H1 (cell line): ENCODE measurements at regions not wholly inside any gene's neighbourhood (a gene's known extent, or its start where the extent isn't known, plus 50 kb on each side); places are given as distances from the start of the nearest gene placed in this dataset.

Experiments
- CTCF ChIA-PET: fragments of 300-600 bp; sonication (Branson Sonifier 250); formaldehyde crosslinking; loops from one replicate; lab custom pipeline; 2021; ENCODE audit not compliant: partially characterized antibody; lab: Charles Lee
- POLR2A ChIA-PET: fragments of 300-600 bp; sonication (Branson Sonifier 250); formaldehyde crosslinking; loops from one replicate; lab custom pipeline; 2021; ENCODE audit warnings: inconsistent platforms; ENCODE audit not compliant: partially characterized antibody; lab: Charles Lee
- DNase-seq, 2 experiments: peaks; one replicate each; pipeline versions ENCODE4 v3.0.0 to v3.0.0-alpha.2; 2010 to 2022; ENCODE audit warnings: low spot score in 2 of 2, low read depth in 1 of 2, mixed read lengths in 1 of 2
- FAIRE-seq: peaks from 2 replicates; lab custom pipeline; 2011; peaks lifted over from hg19 to GRCh38; lab: Jason Lieb, UNC
- H2AFZ ChIP-seq: 2 replicates; pipeline ENCODE4 v1.8.1; 2012; ENCODE audit warnings: low read length, inconsistent platforms
- H2AK5ac ChIP-seq: 2 replicates; pipeline ENCODE4 v1.6.1; 2013; ENCODE audit warnings: low read depth, low read length
- H2BK120ac ChIP-seq: replicated peaks from 2 replicates; pipeline ENCODE3; 2013; ENCODE audit warnings: low read depth, low read length, inconsistent platforms
- H2BK12ac ChIP-seq: 2 replicates; pipeline ENCODE4 v1.6.1; 2013; ENCODE audit warnings: low read depth, low read length
- H2BK15ac ChIP-seq: 2 replicates; pipeline ENCODE4 v1.6.1; 2013; ENCODE audit warnings: low read length
- H2BK20ac ChIP-seq: 2 replicates; pipeline ENCODE4 v1.6.1; 2013; ENCODE audit warnings: low read length
- H2BK5ac ChIP-seq: 2 replicates; pipeline ENCODE4 v1.6.1; 2013; ENCODE audit warnings: low read depth, low read length
- H3K14ac ChIP-seq: 2 replicates; pipeline ENCODE4 v1.6.1; 2013; ENCODE audit warnings: inconsistent platforms; ENCODE audit not compliant: insufficient read length
- H3K18ac ChIP-seq: 2 replicates; pipeline ENCODE4 v1.6.1; 2013; ENCODE audit warnings: low read length; ENCODE audit errors: extremely low read depth
- H3K23ac ChIP-seq: 2 replicates; pipeline ENCODE4 v1.6.1; 2013; ENCODE audit warnings: inconsistent platforms; ENCODE audit not compliant: insufficient read length
- H3K23me2 ChIP-seq: 2 replicates; pipeline ENCODE4 v1.6.1; 2013; ENCODE audit warnings: low read depth, low read length
- H3K27ac ChIP-seq: 2 replicates; pipeline ENCODE4 v1.6.1; 2011; ENCODE audit warnings: low read depth, low read length, inconsistent platforms
- H3K27me3 ChIP-seq, 4 experiments: replicated peaks in 1 of 4; 1 replicate in 1 of 4; 2 replicates in 3 of 4; pipeline versions ENCODE4 v1.6.1 to v1.8.1; 2011 to 2013; ENCODE audit warnings: low read length in 3 of 4, mild to moderate bottlenecking in 3 of 4, inconsistent platforms in 2 of 4, mixed read lengths in 2 of 4, moderate library complexity in 1 of 4; ENCODE audit not compliant: control insufficient read depth in 3 of 4, insufficient read depth in 3 of 4; ENCODE audit errors: extremely low read depth in 1 of 4
- H3K36me3 ChIP-seq, 4 experiments: 2 replicates each; pipeline versions ENCODE4 v1.6.1 to v1.8.1; 2011 to 2013; ENCODE audit warnings: mild to moderate bottlenecking in 4 of 4, low read length in 3 of 4, moderate library complexity in 2 of 4, control low read depth in 1 of 4, inconsistent platforms in 1 of 4; ENCODE audit not compliant: insufficient read depth in 4 of 4, control insufficient read depth in 2 of 4
- H3K4ac ChIP-seq: replicated peaks from 2 replicates; pipeline ENCODE3; 2013; ENCODE audit warnings: low read length, low read depth, mixed read lengths, inconsistent platforms; ENCODE audit not compliant: insufficient read length
- H3K4me1 ChIP-seq, 4 experiments: replicated peaks in 1 of 4; 1 replicate in 1 of 4; 2 replicates in 3 of 4; pipeline versions ENCODE4 v1.6.1 to v1.8.1; 2011 to 2013; ENCODE audit warnings: low read length in 3 of 4, inconsistent platforms in 2 of 4, mixed read lengths in 1 of 4; ENCODE audit not compliant: insufficient read depth in 4 of 4, control insufficient read depth in 3 of 4
- H3K4me2 ChIP-seq, 2 experiments: 2 replicates each; pipeline versions ENCODE4 v1.6.1 to v1.8.1; 2011 to 2013; ENCODE audit warnings: low read depth in 2 of 2, low read length in 2 of 2, control low read depth in 1 of 2, inconsistent platforms in 1 of 2, mild to moderate bottlenecking in 1 of 2; ENCODE audit not compliant: insufficient read depth in 1 of 2
- H3K4me3 ChIP-seq, 4 experiments: fragments of 200-600, 300-600 bp in 1 of 4; sonication (generic), shearing (Covaris generic), sonication (Bioruptor Twin) in 1 of 4; 2 replicates each; pipeline versions ENCODE4 v1.5.1 to v1.8.1; 2011 to 2016; ENCODE audit warnings: low read length in 4 of 4, low read depth in 3 of 4, control low read depth in 2 of 4, inconsistent platforms in 2 of 4, mild to moderate bottlenecking in 2 of 4, mixed read lengths in 1 of 4, moderate library complexity in 1 of 4; ENCODE audit not compliant: insufficient read depth in 2 of 4; ENCODE audit errors: extremely low read depth in 1 of 4
- H3K56ac ChIP-seq: replicated peaks from 2 replicates; pipeline ENCODE3; 2013; ENCODE audit warnings: low read depth, mild to moderate bottlenecking, mixed read lengths, low read length, inconsistent platforms; ENCODE audit not compliant: insufficient read length
- H3K79me1 ChIP-seq: 2 replicates; pipeline ENCODE4 v1.6.1; 2013; ENCODE audit warnings: low read depth, low read length, control low read depth
- H3K79me2 ChIP-seq, 2 experiments: 2 replicates each; pipeline versions ENCODE4 v1.6.1 to v1.8.1; 2012 to 2013; ENCODE audit warnings: low read length in 2 of 2, mild to moderate bottlenecking in 2 of 2, inconsistent platforms in 1 of 2; ENCODE audit not compliant: insufficient read depth in 2 of 2, control insufficient read depth in 1 of 2
- H3K9ac ChIP-seq, 4 experiments: replicated peaks in 1 of 4; 1 replicate in 1 of 4; 2 replicates in 3 of 4; pipeline versions ENCODE4 v1.6.1 to v1.8.1; 2011 to 2013; ENCODE audit warnings: low read depth in 3 of 4, low read length in 3 of 4, control low read depth in 2 of 4, mild to moderate bottlenecking in 2 of 4, moderate library complexity in 2 of 4, inconsistent platforms in 1 of 4; ENCODE audit errors: extremely low read depth in 1 of 4
- H3K9me3 ChIP-seq, 2 experiments: 2 replicates each; pipeline versions ENCODE4 v1.6.1 to v1.8.1; 2012 to 2013; ENCODE audit warnings: mild to moderate bottlenecking in 2 of 2, moderate library complexity in 2 of 2, control low read depth in 1 of 2, inconsistent platforms in 1 of 2, low read depth in 1 of 2, low read length in 1 of 2, mixed read lengths in 1 of 2; ENCODE audit not compliant: insufficient read depth in 2 of 2
- H4K20me1 ChIP-seq, 2 experiments: replicated peaks in 1 of 2; 2 replicates each; pipeline versions ENCODE3 to v1.8.1; 2011 to 2013; ENCODE audit warnings: inconsistent platforms in 2 of 2, low read length in 2 of 2, mild to moderate bottlenecking in 1 of 2; ENCODE audit not compliant: insufficient read depth in 2 of 2, control insufficient read depth in 1 of 2
- H4K5ac ChIP-seq: 2 replicates; pipeline ENCODE4 v1.6.1; 2013; ENCODE audit warnings: low read length, low read depth, mixed read lengths, inconsistent platforms; ENCODE audit not compliant: insufficient read length
- H4K8ac ChIP-seq: 2 replicates; pipeline ENCODE4 v1.8.0; 2013; ENCODE audit warnings: mild to moderate bottlenecking, moderate library complexity, low read length, inconsistent platforms; ENCODE audit not compliant: insufficient read depth; ENCODE audit errors: extremely low read depth
- H4K91ac ChIP-seq: replicated peaks from 2 replicates; pipeline ENCODE3; 2013; ENCODE audit warnings: low read length, mixed read lengths, inconsistent platforms; ENCODE audit not compliant: insufficient read length
- ASH2L ChIP-seq: fragments of 200-600, 300-600 bp; sonication (generic); IDR thresholded peaks from one replicate; pipeline ENCODE4 v1.7.1; 2017; ENCODE audit warnings: low read length
- CBX8 ChIP-seq: fragments of 300-800, 300-1000 bp; sonication (generic); IDR thresholded peaks from 2 replicates; pipeline ENCODE4 v1.7.1; 2016; ENCODE audit warnings: low read depth, low read length, borderline replicate concordance
- CREB1 ChIP-seq: IDR thresholded peaks from 2 replicates; pipeline ENCODE4 v1.6.1; 2012; ENCODE audit warnings: inconsistent platforms
- EZH2 ChIP-seq: fragments of 200-600 bp; sonication (generic); IDR thresholded peaks from 2 replicates; pipeline ENCODE4 v1.7.1; 2012; ENCODE audit warnings: low read depth, mild to moderate bottlenecking, moderate library complexity, low read length, inconsistent platforms; ENCODE audit not compliant: severe bottlenecking
- POU5F1 ChIP-seq: IDR thresholded peaks from 2 replicates; pipeline ENCODE4 v1.6.1; 2011; ENCODE audit warnings: low read depth, mild to moderate bottlenecking, low read length, moderate library complexity
- SAP30 ChIP-seq: fragments of 300-600 bp; sonication (generic); IDR thresholded peaks from 2 replicates; pipeline ENCODE4 v1.7.1; 2012; ENCODE audit warnings: low read length, moderate library complexity, mild to moderate bottlenecking, inconsistent platforms; ENCODE audit not compliant: insufficient read depth, insufficient replicate concordance
- WGBS, 2 experiments: shearing (Covaris generic) in 1 of 2; methylation state at CpG; one replicate each; pipeline versions ENCODE4 v1.1.6 to v1.1.7; 2013 to 2015; ENCODE audit warnings: low lambda C conversion rate in 2 of 2, mixed read lengths in 2 of 2, inconsistent platforms in 1 of 2, low coverage in 1 of 2, missing lambda C conversion rate in 1 of 2; ENCODE audit not compliant: insufficient replicate concordance in 2 of 2, insufficient coverage in 1 of 2, insufficient read length in 1 of 2; ENCODE audit errors: extremely low coverage in 1 of 2, missing lambda C conversion rate in 1 of 2; 5-methylcytosine and 5-hydroxymethylcytosine counted together
- TF ChIP-seq, protein P1 (sequence below), 3 experiments: IDR thresholded peaks; 1 replicate in 2 of 3; 2 replicates in 1 of 3; pipeline versions ENCODE4 v1.5.1 to v1.6.1; 2011; ENCODE audit warnings: low read length in 3 of 3, mild to moderate bottlenecking in 3 of 3, inconsistent platforms in 2 of 3, low read depth in 1 of 3, moderate library complexity in 1 of 3; ENCODE audit not compliant: insufficient read depth in 1 of 3; ENCODE audit errors: control extremely low read depth in 1 of 3

DNA sequence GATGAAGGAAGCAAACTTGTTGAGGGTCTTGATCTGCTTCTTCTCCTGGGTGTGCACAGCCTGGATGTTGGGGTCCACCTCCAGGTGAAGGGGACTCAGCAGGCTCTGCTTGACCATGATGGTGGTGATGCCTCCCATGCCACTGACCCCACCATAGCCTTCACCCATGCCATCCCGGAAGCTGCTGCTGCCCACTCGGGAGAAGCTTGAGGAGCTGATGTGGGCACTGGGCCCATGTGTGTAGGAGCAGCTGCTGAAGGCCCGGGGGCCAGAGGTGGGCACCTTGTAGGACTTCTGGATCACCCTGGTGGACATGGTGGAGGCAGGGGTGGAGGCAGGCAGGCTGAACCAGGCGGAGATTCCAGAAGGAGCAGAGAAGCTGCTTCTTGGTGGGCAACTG is 432.7 kb upstream of the DIPK2B start:
- WGBS, 2 experiments, result 57% methylated on average over 2 of the region's 4 CpGs; no CpG with 5 or more reads in 1 of the 2 experiments
- POLR2A ChIA-PET, result no interaction called here

More for the DNA sequence above, 432.7 kb upstream of the DIPK2B start:
- H4K8ac ChIP-seq, result no peak overlapping the region
- H3K23me2 ChIP-seq, result no peaks in the 10 kb centered on the region
- H3K36me3 ChIP-seq, result no peaks in the 10 kb centered on the region
- H2BK12ac ChIP-seq, result no peak overlapping the region
- no peak overlapping the region for H3K14ac ChIP-seq
- H2BK15ac ChIP-seq, result no peak overlapping the region
- H3K4me1 ChIP-seq, result no peaks in the 10 kb centered on the region
- no peak overlapping the region for H3K9ac ChIP-seq
- H3K9me3 ChIP-seq, result no peaks in the 10 kb centered on the region; a peak in 1 of 4 replicates
- H3K56ac ChIP-seq, result no peak overlapping the region
- no peaks in the 10 kb centered on the region for H4K20me1 ChIP-seq
- TF ChIP-seq CREB1 (no peak), EZH2 (no peak), CBX8 (no peak), POU5F1 (no peak), SAP30 (no peak), ASH2L (no peak)
- TF ChIP-seq, protein P1, sequence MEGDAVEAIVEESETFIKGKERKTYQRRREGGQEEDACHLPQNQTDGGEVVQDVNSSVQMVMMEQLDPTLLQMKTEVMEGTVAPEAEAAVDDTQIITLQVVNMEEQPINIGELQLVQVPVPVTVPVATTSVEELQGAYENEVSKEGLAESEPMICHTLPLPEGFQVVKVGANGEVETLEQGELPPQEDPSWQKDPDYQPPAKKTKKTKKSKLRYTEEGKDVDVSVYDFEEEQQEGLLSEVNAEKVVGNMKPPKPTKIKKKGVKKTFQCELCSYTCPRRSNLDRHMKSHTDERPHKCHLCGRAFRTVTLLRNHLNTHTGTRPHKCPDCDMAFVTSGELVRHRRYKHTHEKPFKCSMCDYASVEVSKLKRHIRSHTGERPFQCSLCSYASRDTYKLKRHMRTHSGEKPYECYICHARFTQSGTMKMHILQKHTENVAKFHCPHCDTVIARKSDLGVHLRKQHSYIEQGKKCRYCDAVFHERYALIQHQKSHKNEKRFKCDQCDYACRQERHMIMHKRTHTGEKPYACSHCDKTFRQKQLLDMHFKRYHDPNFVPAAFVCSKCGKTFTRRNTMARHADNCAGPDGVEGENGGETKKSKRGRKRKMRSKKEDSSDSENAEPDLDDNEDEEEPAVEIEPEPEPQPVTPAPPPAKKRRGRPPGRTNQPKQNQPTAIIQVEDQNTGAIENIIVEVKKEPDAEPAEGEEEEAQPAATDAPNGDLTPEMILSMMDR (IDR thresholded peaks at IDR 0.05; ENCODE audit: control extremely low read depth in 1 of 3, insufficient read depth in 1 of 3, low read depth in 1 of 3, low read length in 3 of 3), result no peak
- H3K4me3 ChIP-seq, result no peak overlapping the region
- H3K18ac ChIP-seq, result no peak overlapping the region
- no peak overlapping the region for H2BK120ac ChIP-seq
- no peak overlapping the region for H3K4me2 ChIP-seq
- no peaks in the 10 kb centered on the region for H3K79me1 ChIP-seq
- H3K27me3 ChIP-seq, result no peaks in the 10 kb centered on the region
- H2AFZ ChIP-seq, result no peak overlapping the region
- DNase-seq, result no peak
- FAIRE-seq, result no peak
- H2BK20ac ChIP-seq, result no peak overlapping the region
- H2BK5ac ChIP-seq, result no peak overlapping the region
- H3K23ac ChIP-seq, result no peak overlapping the region
- no peak overlapping the region for H3K27ac ChIP-seq
- H2AK5ac ChIP-seq, result no peak overlapping the region
- H3K4ac ChIP-seq, result no peak overlapping the region
- H4K5ac ChIP-seq, result no peak overlapping the region
- CTCF ChIA-PET, result interaction anchor here (0.6 kb wide), 2 partner anchors 47 to 443 kb away, joined by 3 read pairs; no protein-coding TSS in a partner anchor
- no peak overlapping the region for H4K91ac ChIP-seq
- no peaks in the 10 kb centered on the region for H3K79me2 ChIP-seq
